Astrocyte (in vitro differentiated cells and primary cell): ENCODE measurements at regions not wholly inside any gene's neighbourhood (a gene's known extent, or its start where the extent isn't known, plus 50 kb on each side); places are given as distances from the start of the nearest gene placed in this dataset.

Experiments
- DNase-seq: peaks from one replicate; pipeline ENCODE4 v3.0.0-alpha.2; 2010; ENCODE audit warnings: low read depth
- FAIRE-seq: peaks from 2 replicates; lab custom pipeline; 2011; peaks lifted over from hg19 to GRCh38; lab: Jason Lieb, UNC
- H2AFZ ChIP-seq: 2 replicates; pipeline ENCODE4 v1.6.0; 2012; ENCODE audit warnings: low read depth, low read length, inconsistent platforms
- H3K27ac ChIP-seq: 2 replicates; pipeline ENCODE4 v1.5.1; 2011; ENCODE audit warnings: low read depth, low read length, inconsistent platforms
- H3K27me3 ChIP-seq: 2 replicates; pipeline ENCODE4 v1.6.0; 2011; ENCODE audit warnings: low read length, inconsistent platforms; ENCODE audit not compliant: insufficient read depth
- H3K36me3 ChIP-seq: 2 replicates; pipeline ENCODE4 v1.5.1; 2011; ENCODE audit warnings: low read length, inconsistent platforms; ENCODE audit not compliant: insufficient read depth
- H3K4me1 ChIP-seq: 2 replicates; pipeline ENCODE4 v1.5.1; 2011; ENCODE audit warnings: low read length, inconsistent platforms; ENCODE audit not compliant: insufficient read depth
- H3K4me2 ChIP-seq: 2 replicates; pipeline ENCODE4 v1.6.0; 2012; ENCODE audit warnings: low read length, inconsistent platforms
- H3K4me3 ChIP-seq: 2 replicates; pipeline ENCODE4 v1.5.1; 2011; ENCODE audit warnings: low read depth, mild to moderate bottlenecking, low read length, inconsistent platforms; ENCODE audit not compliant: insufficient read depth
- H3K79me2 ChIP-seq: 2 replicates; pipeline ENCODE4 v1.6.0; 2012; ENCODE audit warnings: mild to moderate bottlenecking, low read length, inconsistent platforms; ENCODE audit not compliant: insufficient read depth
- H3K9ac ChIP-seq: 2 replicates; pipeline ENCODE4 v1.6.0; 2012; ENCODE audit warnings: mild to moderate bottlenecking, low read length, inconsistent platforms
- H3K9me3 ChIP-seq: 2 replicates; pipeline ENCODE4 v1.5.1; 2012; ENCODE audit warnings: low read depth, mild to moderate bottlenecking, low read length, inconsistent platforms; ENCODE audit not compliant: insufficient read depth
- H4K20me1 ChIP-seq: 2 replicates; pipeline ENCODE4 v1.6.0; 2012; ENCODE audit warnings: low read length, inconsistent platforms; ENCODE audit not compliant: insufficient read depth
- H3K27ac Mint-ChIP-seq: one replicate; pipeline ENCODE4 v1.8.0; 2021; ENCODE audit warnings: mild to moderate bottlenecking, mixed read lengths; ENCODE audit not compliant: unreplicated experiment
- H3K27me3 Mint-ChIP-seq: one replicate; pipeline ENCODE4 v1.8.0; 2021; ENCODE audit warnings: low read depth, mixed read lengths; ENCODE audit not compliant: unreplicated experiment
- H3K36me3 Mint-ChIP-seq: one replicate; pipeline ENCODE4 v1.8.0; 2021; ENCODE audit warnings: low read depth, mixed read lengths; ENCODE audit not compliant: unreplicated experiment
- H3K4me1 Mint-ChIP-seq: one replicate; pipeline ENCODE4 v1.8.0; 2021; ENCODE audit warnings: low read depth, mixed read lengths; ENCODE audit not compliant: unreplicated experiment
- H3K4me3 Mint-ChIP-seq: one replicate; pipeline ENCODE4 v1.8.0; 2021; ENCODE audit warnings: mild to moderate bottlenecking, moderate library complexity, mixed read lengths; ENCODE audit not compliant: unreplicated experiment
- H3K9me3 Mint-ChIP-seq: one replicate; pipeline ENCODE4 v1.8.0; 2021; ENCODE audit warnings: mild to moderate bottlenecking, mixed read lengths; ENCODE audit not compliant: unreplicated experiment
- EZH2 ChIP-seq: IDR thresholded peaks from 2 replicates; pipeline ENCODE4 v1.6.1; 2012; ENCODE audit warnings: mild to moderate bottlenecking, low read length, inconsistent platforms; ENCODE audit not compliant: insufficient read depth
- TF ChIP-seq, protein P1 (sequence below): IDR thresholded peaks from 2 replicates; pipeline ENCODE4 v1.5.1; 2011; ENCODE audit warnings: low read depth, mild to moderate bottlenecking, inconsistent platforms, low read length, moderate library complexity; ENCODE audit not compliant: insufficient read depth

DNA sequence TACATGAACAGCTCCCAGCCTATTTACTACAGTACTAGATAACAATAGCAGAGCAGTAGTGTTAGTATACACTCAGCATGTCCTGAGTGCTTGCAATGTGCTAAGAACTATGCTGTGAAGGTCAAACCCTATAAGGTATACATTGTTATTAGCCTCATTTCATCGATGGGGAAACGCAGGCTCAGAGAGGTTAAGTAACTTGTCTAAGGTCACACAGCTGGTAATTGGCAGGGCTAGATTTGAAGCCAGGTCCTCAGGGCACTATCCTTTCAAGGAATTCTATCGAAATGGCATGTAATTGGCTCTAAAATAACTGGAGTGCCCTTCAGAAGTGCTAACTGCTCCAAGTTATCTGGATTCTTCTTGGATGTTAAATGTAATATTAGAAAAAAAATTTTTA lies 295.6 kb downstream of the ZNF536 start:
- Histone ChIP-seq H3K9ac (no peak overlapping the region), H3K4me1 (no peaks in the 10 kb centered on the region), H3K27ac (no peak overlapping the region), H3K4me2 (no peak overlapping the region), H3K27me3 (no peaks in the 10 kb centered on the region), H2AFZ (no peak overlapping the region), H3K4me3 (no peak overlapping the region), H3K9me3 (no peaks in the 10 kb centered on the region), H4K20me1 (no peaks in the 10 kb centered on the region), H3K36me3 (no peaks in the 10 kb centered on the region), H3K79me2 (no peaks in the 10 kb centered on the region)
- no peaks in the 10 kb centered on the region for H3K9me3 Mint-ChIP-seq
- TF ChIP-seq, protein P1, sequence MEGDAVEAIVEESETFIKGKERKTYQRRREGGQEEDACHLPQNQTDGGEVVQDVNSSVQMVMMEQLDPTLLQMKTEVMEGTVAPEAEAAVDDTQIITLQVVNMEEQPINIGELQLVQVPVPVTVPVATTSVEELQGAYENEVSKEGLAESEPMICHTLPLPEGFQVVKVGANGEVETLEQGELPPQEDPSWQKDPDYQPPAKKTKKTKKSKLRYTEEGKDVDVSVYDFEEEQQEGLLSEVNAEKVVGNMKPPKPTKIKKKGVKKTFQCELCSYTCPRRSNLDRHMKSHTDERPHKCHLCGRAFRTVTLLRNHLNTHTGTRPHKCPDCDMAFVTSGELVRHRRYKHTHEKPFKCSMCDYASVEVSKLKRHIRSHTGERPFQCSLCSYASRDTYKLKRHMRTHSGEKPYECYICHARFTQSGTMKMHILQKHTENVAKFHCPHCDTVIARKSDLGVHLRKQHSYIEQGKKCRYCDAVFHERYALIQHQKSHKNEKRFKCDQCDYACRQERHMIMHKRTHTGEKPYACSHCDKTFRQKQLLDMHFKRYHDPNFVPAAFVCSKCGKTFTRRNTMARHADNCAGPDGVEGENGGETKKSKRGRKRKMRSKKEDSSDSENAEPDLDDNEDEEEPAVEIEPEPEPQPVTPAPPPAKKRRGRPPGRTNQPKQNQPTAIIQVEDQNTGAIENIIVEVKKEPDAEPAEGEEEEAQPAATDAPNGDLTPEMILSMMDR = no peak
- TF ChIP-seq EZH2 = no peak
- peaks cover 38% of the 10 kb centered on the region for H3K27me3 Mint-ChIP-seq
- no peak overlapping the region for H3K4me3 Mint-ChIP-seq
- no peak for FAIRE-seq
- no peak overlapping the region for H3K27ac Mint-ChIP-seq
- H3K4me1 Mint-ChIP-seq = peaks cover 4% of the 10 kb centered on the region
- H3K36me3 Mint-ChIP-seq = no peaks in the 10 kb centered on the region
- DNase-seq = no peak

DNA sequence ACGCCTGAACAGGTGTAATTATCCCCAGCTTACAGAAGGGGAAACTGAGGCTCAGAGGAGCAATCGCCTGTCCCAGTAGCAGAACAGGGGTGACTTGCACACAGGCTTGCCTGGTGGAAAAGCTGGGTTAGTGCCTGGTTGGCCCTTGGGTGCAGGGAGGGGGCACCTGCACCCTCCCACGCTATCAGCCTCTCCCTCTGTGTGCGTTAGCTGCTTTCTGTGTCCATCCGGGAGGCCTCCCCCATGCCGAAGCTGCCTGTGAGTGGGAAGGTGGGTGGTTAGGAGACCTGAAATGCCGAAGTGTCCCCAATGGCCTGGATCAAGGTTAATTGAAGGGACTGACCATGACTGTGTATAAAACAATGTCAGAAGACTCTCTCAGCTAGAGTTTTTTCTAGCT lies 295.0 kb downstream of the ZNF536 start:
- Histone ChIP-seq H3K4me2 (no peak overlapping the region), H4K20me1 (no peaks in the 10 kb centered on the region), H3K27ac (no peak overlapping the region), H3K36me3 (no peaks in the 10 kb centered on the region), H3K9me3 (no peaks in the 10 kb centered on the region), H3K4me3 (no peak overlapping the region), H3K27me3 (no peaks in the 10 kb centered on the region), H2AFZ (no peak overlapping the region), H3K9ac (no peak overlapping the region), H3K79me2 (no peaks in the 10 kb centered on the region), H3K4me1 (peaks cover 5% of the 10 kb centered on the region)
- DNase-seq (no peak), FAIRE-seq (no peak)
- Mint-ChIP-seq H3K27ac (no peak overlapping the region), H3K9me3 (no peaks in the 10 kb centered on the region), H3K36me3 (no peaks in the 10 kb centered on the region), H3K4me3 (no peak overlapping the region), H3K27me3 (peaks cover 33% of the 10 kb centered on the region), H3K4me1 (peaks cover 9% of the 10 kb centered on the region)
- TF ChIP-seq, protein P1 = no peak
- TF ChIP-seq EZH2 = no peak

DNA sequence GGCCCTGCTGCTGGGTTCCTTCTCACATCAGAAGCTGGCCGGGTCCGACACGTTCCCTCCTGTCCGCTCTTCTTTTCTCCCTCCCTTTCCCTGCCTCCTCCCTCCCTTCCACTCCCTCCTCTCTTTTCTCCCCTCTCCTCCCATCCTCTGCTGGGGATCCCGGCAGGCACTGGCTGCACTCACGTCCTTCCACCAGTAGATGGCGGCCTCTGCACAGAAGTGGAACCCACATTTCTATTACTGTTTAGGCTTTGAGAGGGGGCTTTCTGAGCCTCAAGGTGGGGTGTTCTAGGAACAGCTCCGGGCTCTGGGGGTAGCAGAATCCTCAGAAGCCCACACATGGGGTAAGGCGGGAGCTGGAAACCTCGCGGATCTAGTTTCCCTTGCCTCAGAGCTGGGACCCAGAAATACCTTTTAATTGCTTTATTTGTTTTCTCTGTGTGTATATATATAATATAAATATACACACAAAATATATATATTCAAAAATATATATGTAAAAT lies 294.2 kb downstream of the ZNF536 start:
- no peak overlapping the region for H3K4me3 Mint-ChIP-seq
- H3K36me3 Mint-ChIP-seq = no peaks in the 10 kb centered on the region
- no peaks in the 10 kb centered on the region for H3K9me3 Mint-ChIP-seq
- peaks cover 9% of the 10 kb centered on the region for H3K4me1 Mint-ChIP-seq
- no peak overlapping the region for H3K27ac Mint-ChIP-seq
- H3K27ac ChIP-seq = no peak overlapping the region
- H3K27me3 ChIP-seq = no peaks in the 10 kb centered on the region
- H3K79me2 ChIP-seq = no peaks in the 10 kb centered on the region
- H3K36me3 ChIP-seq = no peaks in the 10 kb centered on the region
- H2AFZ ChIP-seq = no peak overlapping the region
- DNase-seq = no peak
- H3K4me1 ChIP-seq = peaks cover 7% of the 10 kb centered on the region
- H3K9me3 ChIP-seq = no peaks in the 10 kb centered on the region
- H3K4me2 ChIP-seq = no peak overlapping the region
- peaks cover 29% of the 10 kb centered on the region for H3K27me3 Mint-ChIP-seq
- no peak overlapping the region for H3K4me3 ChIP-seq
- H3K9ac ChIP-seq = no peak overlapping the region
- TF ChIP-seq, protein P1 = peak; percentile 74
- no peak for TF ChIP-seq EZH2
- no peak for FAIRE-seq
- H4K20me1 ChIP-seq = no peaks in the 10 kb centered on the region
